ENCODE measurements at regions not wholly inside any gene's neighbourhood (a gene's known extent, or its start where the extent isn't known, plus 50 kb on each side); places are given as distances from the start of the nearest gene placed in this dataset.

DNA sequence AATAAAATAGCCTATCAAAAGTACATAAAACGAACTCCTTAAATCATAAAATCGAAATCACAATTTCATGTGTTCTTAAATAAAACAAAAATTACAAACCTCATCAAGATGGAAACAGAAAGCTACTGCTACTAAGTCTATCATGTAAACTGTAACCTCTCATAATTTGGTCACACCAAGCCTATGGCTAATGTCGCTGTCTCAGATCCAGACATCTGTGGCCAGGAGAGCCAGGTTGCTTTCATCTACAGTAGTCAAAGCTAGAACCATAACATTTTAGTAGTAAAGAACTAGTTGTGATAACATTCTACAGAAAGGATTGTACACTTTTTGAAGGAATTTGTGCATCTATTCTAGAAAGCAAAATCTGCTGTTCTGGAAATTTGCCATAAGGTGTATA, 197.4 kb upstream of the MBNL1 start:
- ATAC-seq = no peak
- TF ChIP-seq, protein P1, sequence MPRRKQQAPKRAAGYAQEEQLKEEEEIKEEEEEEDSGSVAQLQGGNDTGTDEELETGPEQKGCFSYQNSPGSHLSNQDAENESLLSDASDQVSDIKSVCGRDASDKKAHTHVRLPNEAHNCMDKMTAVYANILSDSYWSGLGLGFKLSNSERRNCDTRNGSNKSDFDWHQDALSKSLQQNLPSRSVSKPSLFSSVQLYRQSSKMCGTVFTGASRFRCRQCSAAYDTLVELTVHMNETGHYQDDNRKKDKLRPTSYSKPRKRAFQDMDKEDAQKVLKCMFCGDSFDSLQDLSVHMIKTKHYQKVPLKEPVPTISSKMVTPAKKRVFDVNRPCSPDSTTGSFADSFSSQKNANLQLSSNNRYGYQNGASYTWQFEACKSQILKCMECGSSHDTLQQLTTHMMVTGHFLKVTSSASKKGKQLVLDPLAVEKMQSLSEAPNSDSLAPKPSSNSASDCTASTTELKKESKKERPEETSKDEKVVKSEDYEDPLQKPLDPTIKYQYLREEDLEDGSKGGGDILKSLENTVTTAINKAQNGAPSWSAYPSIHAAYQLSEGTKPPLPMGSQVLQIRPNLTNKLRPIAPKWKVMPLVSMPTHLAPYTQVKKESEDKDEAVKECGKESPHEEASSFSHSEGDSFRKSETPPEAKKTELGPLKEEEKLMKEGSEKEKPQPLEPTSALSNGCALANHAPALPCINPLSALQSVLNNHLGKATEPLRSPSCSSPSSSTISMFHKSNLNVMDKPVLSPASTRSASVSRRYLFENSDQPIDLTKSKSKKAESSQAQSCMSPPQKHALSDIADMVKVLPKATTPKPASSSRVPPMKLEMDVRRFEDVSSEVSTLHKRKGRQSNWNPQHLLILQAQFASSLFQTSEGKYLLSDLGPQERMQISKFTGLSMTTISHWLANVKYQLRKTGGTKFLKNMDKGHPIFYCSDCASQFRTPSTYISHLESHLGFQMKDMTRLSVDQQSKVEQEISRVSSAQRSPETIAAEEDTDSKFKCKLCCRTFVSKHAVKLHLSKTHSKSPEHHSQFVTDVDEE (CRISPR knock-in tag; IDR thresholded peaks at IDR 0.05) = no peak

DNA sequence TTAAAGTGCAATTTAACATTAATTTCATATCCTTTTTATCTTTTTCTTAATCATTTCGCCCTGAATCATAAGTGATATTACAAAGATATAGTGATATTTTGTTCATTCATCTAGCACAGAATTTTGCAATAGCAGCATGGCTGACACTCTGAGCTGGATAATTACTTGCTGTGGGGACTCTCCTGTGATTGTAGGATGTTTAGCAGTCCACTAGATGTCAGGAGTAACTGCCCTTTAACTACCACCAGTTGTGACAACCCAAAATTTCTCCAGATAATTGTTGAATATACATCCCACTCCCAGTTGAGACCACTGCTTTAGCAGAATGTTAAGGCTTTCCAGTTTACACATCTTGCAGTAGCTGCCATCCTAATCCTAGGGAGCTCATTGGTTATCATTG, 196.8 kb upstream of the MBNL1 start:
- peak; percentile 64; the same call in 2 of the 3 replicates for ATAC-seq
- TF ChIP-seq CREB5 (CRISPR knock-in tag; IDR thresholded peaks at IDR 0.05; ENCODE audit: low read depth) = no peak
- TF ChIP-seq ARNTL (CRISPR knock-in tag; IDR thresholded peaks at IDR 0.05; ENCODE audit: borderline replicate concordance, low read depth) = no peak
- TF ChIP-seq CSDC2 (CRISPR knock-in tag; IDR thresholded peaks at IDR 0.05) = no peak
- TF ChIP-seq ZFP30 (CRISPR knock-in tag; IDR thresholded peaks at IDR 0.05) = no peak
- no peak for TF ChIP-seq OSR1 (CRISPR knock-in tag; IDR thresholded peaks at IDR 0.05)
- TF ChIP-seq PPARA (CRISPR knock-in tag; IDR thresholded peaks at IDR 0.05; ENCODE audit: borderline replicate concordance) = no peak
- no peak for TF ChIP-seq PATZ1 (CRISPR knock-in tag; IDR thresholded peaks at IDR 0.05; ENCODE audit: borderline replicate concordance)
- TF ChIP-seq ZNF565 (CRISPR knock-in tag; conservative IDR thresholded peaks at IDR 0.05; ENCODE audit: low read depth) = no peak
- TF ChIP-seq, protein P1 (CRISPR knock-in tag; IDR thresholded peaks at IDR 0.05) = no peak
- TF ChIP-seq ESRRG (CRISPR knock-in tag; IDR thresholded peaks at IDR 0.05) = no peak
- no peak for TF ChIP-seq ZNF8 (CRISPR knock-in tag; IDR thresholded peaks at IDR 0.05)

DNA sequence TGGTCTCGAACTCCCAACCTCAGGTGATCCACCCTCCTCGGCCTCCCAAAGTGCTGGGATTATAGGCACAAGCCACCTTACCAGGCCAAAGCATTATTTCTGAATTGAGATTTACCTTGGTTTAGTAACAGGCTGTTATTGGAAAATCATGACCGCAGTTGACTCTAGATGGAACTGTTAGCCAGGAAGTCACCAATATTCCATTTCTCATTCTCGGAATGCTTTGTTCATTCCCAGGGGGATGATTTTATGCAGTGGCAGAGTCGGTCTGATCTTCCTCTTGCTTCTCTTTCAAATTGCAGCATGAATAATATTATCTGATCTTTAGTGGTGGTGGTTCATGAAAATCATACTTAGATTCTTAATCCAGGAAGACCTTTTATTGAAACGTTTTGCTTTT, 195.5 kb upstream of the MBNL1 start:
- ATAC-seq = peak; percentile 58; the same call in 2 of the 3 replicates
- TF ChIP-seq BACH2 (CRISPR knock-in tag; IDR thresholded peaks at IDR 0.05; ENCODE audit: borderline replicate concordance) = no peak
- TF ChIP-seq PATZ1 (CRISPR knock-in tag; IDR thresholded peaks at IDR 0.05; ENCODE audit: borderline replicate concordance) = no peak
- no peak for TF ChIP-seq CSRNP3 (CRISPR knock-in tag; IDR thresholded peaks at IDR 0.05)
- no peak for TF ChIP-seq TCF4 (CRISPR knock-in tag; IDR thresholded peaks at IDR 0.05; ENCODE audit: borderline replicate concordance)
- TF ChIP-seq SNAI2 (CRISPR knock-in tag; IDR thresholded peaks at IDR 0.05) = no peak
- TF ChIP-seq OSR1 (CRISPR knock-in tag; IDR thresholded peaks at IDR 0.05) = no peak
- no peak for TF ChIP-seq ESRRG (CRISPR knock-in tag; IDR thresholded peaks at IDR 0.05)
- TF ChIP-seq ZNF8 (CRISPR knock-in tag; IDR thresholded peaks at IDR 0.05) = no peak
- no peak for TF ChIP-seq ZFP30 (CRISPR knock-in tag; IDR thresholded peaks at IDR 0.05)
- no peak for TF ChIP-seq ZC3H10 (CRISPR knock-in tag; IDR thresholded peaks at IDR 0.05)
- TF ChIP-seq, protein P1 (CRISPR knock-in tag; IDR thresholded peaks at IDR 0.05) = no peak
- TF ChIP-seq CSDC2 (CRISPR knock-in tag; IDR thresholded peaks at IDR 0.05) = no peak
- no peak for TF ChIP-seq TOX (CRISPR knock-in tag; IDR thresholded peaks at IDR 0.05; ENCODE audit: borderline replicate concordance)
- TF ChIP-seq RARB (CRISPR knock-in tag; IDR thresholded peaks at IDR 0.05) = no peak
- no peak for TF ChIP-seq ISL1 (CRISPR knock-in tag; IDR thresholded peaks at IDR 0.05)
- TF ChIP-seq, protein P2, sequence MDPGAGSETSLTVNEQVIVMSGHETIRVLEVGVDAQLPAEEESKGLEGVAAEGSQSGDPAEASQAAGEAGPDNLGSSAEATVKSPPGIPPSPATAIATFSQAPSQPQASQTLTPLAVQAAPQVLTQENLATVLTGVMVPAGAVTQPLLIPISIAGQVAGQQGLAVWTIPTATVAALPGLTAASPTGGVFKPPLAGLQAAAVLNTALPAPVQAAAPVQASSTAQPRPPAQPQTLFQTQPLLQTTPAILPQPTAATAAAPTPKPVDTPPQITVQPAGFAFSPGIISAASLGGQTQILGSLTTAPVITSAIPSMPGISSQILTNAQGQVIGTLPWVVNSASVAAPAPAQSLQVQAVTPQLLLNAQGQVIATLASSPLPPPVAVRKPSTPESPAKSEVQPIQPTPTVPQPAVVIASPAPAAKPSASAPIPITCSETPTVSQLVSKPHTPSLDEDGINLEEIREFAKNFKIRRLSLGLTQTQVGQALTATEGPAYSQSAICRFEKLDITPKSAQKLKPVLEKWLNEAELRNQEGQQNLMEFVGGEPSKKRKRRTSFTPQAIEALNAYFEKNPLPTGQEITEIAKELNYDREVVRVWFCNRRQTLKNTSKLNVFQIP (CRISPR knock-in tag; IDR thresholded peaks at IDR 0.05; ENCODE audit: borderline replicate concordance, low read depth) = no peak
